HG03159 (cell line): ENCODE measurements at regions not wholly inside any gene's neighbourhood (a gene's known extent, or its start where the extent isn't known, plus 50 kb on each side); places are given as distances from the start of the nearest gene placed in this dataset.
"Not testable (repeated sequence)": the region's sequence is repeated elsewhere in the genome, so short reads cannot be mapped to it uniquely, and the experiment has no call there.

Experiments used
- ATAC-seq: cut with Tn5 transposase; IDR thresholded peaks from one replicate; pipeline ENCODE4 v1.9.1; 2021; ENCODE audit warnings: mild to moderate bottlenecking, moderate library complexity; ENCODE audit not compliant: unreplicated experiment

- ATAC-seq, result no peak
Measured at GRCh38 chr5:108602830-108603229, 144.9 kb upstream of the FER start.

DNA sequence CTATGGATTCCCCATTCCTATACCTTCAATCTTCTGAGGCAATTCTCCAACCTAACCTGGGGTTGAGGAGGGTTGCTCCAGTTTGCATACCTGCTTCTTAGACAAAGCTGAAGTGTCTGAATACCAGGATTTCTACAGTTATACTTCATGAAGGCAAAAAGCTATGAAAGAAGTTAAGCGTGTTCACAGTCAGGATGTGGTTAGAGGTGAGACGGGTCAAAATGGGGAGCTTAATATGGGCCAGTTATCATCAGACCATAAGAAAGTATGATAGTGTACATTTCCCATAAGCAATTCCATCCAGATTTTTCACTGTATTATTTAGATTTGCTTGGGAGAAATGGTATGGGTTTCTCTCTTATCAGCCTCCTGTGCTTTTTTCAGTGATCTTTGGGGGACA lies 156.9 kb upstream of the FER start:
- ATAC-seq, result no peak

- no peak for ATAC-seq
Measured at GRCh38 chr5:108588323-108588722, 159.4 kb upstream of the FER start.

DNA sequence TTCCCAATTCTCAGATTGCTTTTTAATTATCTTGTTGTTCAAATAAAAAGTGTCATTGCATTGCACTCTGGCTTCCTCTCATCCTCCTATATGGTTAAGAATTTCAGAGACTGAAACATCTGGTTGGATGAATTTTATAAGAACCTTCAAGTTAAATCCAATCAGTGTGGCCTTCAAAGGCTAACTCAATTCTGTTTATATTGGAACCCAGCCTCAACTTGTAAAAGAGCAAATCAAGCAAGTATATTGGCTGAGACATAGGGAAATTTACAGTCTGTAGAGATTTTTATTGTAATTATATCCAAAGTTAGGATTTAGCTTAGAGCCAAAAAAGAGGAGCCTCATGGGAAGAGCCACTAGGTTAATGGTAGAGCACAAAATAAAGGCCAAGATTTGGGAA lies 159.9 kb upstream of the FER start:
- no peak for ATAC-seq

GRCh38 chr5:108581026-108581425 lies 166.7 kb upstream of the FER start:
- ATAC-seq, result no peak

- no peak for ATAC-seq
Measured at GRCh38 chr5:108579236-108579635, 168.5 kb upstream of the FER start.

DNA sequence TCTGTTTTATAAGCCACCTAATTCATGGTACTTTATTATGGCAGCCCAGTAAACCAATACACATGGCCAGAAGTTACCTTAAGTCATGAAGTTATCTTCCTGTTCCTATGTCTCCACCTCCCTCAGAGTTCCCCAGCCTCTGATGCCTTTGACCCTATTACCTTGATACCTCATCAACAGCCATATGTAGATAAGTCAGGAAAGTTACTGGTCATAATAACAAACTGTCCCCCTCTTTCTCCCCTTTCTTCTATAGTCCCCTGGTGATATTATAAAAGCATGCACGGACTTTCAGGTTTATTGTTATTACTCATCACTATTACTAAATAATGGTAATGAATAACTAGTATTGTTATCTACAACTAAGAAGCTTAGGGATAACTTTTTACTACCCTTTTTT lies 168.9 kb upstream of the FER start:
- ATAC-seq, result no peak

DNA sequence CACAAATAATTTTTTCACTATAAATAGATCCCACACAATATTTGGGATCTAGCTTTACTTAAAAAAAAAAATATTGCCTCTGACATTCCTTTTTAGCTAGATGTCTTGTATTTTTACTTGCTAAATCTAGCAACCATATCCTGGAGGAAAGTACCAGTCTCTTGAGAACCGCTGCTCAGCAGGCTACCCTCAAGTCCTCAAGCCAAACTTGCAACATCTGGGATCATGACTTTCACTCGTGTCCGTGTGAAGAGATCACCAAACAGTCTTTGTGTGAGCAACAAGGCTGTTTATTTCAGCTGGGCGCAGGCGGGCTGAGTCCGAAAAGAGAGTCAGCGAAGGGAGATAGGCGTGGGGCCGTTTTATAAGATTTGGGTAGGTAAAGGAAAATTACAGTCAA lies 180.3 kb upstream of the FER start:
- ATAC-seq, result no peak

- ATAC-seq, result no peak
Measured at GRCh38 chr5:108564441-108564840, 182.5 kb upstream of the FBXL17 start.

GRCh38 chr5:108562205-108562454 lies 180.2 kb upstream of the FBXL17 start:
- ATAC-seq, result no peak

GRCh38 chr5:108561416-108562204 lies 179.7 kb upstream of the FBXL17 start:
- ATAC-seq, result no peak

DNA sequence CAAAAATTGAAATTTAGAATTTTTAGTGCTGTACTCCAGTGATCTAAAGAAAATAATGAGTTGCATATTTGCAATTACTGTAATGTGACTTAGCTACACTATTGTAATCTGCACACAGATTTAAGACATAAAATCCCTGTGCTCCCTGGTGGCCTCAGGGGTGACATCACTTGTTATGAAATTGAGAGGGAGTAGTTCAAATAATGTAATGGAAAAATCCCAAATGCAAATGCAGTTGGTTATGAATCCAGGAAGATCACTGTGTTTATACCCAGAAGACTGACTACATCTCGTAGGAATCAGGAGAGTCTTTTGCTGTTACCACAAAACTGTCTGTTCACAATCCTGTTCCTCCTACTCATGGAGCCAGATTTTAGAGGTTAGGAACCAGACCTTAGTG lies 178.7 kb upstream of the FBXL17 start:
- ATAC-seq, result no peak

DNA sequence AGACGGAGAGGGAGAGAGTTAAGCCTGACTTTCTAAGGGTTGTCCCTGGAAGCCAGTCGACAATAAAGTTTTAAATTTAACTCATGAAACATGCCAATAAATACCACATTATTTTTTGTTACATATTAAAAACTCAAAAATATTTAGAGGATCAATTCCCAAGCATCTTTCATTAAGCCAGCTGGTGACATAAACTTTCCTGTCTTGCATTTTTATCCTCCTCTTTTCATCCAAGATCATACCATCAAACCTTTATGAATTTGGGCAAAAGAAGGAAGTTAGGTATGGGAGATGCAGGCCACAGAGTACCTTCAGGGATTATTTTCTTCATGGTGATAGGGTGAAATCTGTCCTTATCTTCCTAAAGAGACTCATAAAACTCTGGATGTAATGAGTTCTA lies 178.3 kb upstream of the FBXL17 start:
- no peak for ATAC-seq

- ATAC-seq, result not testable (repeated sequence)
Measured at GRCh38 chr5:108558840-108559239, 176.9 kb upstream of the FBXL17 start.

DNA sequence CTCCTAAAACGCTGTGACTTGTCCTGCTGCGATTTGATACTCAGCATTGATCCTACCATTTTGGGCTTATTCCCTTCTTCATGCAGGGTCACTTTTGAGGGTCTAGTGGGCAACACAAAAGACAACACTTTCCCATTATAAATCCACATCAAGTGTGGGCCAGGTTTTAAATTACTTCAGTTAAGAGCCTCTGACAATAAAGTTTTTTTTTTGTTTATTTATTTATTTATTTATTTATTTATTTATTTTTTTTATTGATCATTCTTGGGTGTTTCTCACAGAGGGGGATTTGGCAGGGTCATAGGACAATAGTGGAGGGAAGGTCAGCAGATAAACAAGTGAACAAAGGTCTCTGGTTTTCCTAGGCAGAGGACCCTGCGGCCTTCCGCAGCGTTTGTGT lies 176.2 kb upstream of the FBXL17 start:
- not testable (repeated sequence) for ATAC-seq

GRCh38 chr5:108557686-108558085 lies 175.8 kb upstream of the FBXL17 start:
- ATAC-seq, result no peak

DNA sequence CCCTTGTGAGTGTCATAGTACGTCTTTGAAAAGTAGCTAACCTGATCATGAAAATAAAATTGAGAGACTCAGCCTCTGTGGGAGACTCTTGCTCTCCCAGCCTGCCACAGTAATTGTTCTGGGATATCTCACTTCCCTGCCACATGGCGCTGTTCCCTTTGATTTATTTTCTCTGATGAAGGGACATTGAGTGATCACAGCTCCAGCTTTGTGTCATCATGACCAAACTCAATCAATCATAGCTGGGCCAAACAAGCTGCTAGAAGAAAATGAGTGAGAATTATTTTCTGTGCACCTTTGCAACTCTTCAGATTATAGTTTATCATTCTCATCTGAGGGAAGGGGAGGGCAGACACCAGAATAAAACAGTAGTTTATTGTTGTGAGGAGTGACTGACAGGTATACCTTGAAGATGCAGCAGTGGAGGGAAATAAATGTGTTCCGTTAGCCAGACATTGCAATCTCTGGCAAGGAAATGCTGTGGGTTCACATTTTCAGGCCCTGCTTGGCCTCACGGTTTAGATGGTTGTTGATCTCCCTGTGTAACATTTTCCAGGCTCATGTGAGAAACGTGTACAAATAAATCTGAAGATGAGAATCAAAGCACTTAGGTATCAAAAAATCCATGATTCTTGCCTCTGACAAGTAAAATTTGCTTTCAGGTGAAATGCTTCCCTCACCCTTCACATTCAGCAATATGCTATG lies 174.7 kb upstream of the FBXL17 start:
- no peak for ATAC-seq

- ATAC-seq, result no peak
Measured at GRCh38 chr5:108548684-108549596, 167.0 kb upstream of the FBXL17 start.

DNA sequence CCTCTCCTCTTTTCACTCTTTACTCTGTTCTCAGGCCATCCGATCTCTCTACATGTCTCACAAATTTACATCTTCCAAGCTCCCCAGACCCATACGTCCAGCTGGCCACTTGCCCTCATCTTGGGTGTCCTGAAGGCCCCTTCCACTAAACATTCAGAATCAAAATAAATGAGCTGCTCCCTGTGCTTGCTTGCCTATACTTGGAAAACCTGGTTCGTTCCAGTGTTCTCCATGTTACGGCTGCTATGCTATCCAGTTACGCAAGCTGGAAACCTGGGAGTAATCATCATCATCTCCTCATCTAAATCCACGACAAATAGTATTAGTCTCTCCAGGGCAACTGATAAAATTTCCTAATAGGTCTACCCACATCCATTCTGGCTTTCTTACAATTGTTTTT lies 165.0 kb upstream of the FBXL17 start:
- no peak for ATAC-seq

GRCh38 chr5:108545301-108545700 lies 163.4 kb upstream of the FBXL17 start:
- ATAC-seq, result no peak

DNA sequence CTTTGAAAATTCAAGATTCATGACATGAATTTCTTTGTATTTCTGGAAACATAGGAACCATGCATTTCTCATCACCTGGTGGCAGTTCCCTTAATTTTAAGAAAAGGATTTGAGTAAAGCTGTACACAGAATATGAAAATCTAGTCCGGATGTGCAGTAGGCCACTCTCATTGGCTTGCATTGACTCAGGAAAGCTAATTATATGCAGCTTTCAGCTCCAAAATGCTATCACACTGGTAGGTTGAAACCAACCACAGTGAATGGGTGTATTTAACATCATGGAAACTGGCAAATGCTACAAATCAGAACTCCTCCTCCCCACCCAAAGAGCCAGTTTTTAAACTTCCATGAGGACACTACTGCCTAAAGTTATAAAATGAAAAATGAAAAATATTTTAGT lies 161.6 kb upstream of the FBXL17 start:
- no peak for ATAC-seq

DNA sequence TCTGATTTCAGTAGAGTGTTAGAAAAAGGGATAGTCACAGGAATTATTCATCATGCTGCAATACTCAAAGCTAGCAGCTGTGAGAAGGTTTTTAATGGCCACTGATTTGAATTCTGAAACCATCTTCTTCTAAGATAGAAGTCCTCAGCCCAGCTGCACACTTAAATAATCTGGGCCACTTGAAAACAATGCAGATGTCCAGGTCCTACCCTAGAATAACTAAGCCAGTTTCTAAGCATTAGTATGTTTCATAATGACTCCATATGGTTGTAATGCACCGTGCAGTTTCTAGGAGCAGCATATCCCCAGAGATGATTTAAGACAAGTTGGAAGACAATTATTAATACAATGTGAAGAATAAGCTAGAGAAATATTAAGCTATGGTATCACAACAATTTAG lies 159.9 kb upstream of the FBXL17 start:
- ATAC-seq, result peak; percentile 45
